GM18861 (cell line): ENCODE measurements at regions not wholly inside any gene's neighbourhood (a gene's known extent, or its start where the extent isn't known, plus 50 kb on each side); places are given as distances from the start of the nearest gene placed in this dataset.
"Not testable (repeated sequence)": the region's sequence is repeated elsewhere in the genome, so short reads cannot be mapped to it uniquely, and the experiment has no call there.

Experiments used
- ATAC-seq: cut with Tn5 transposase; IDR thresholded peaks from one replicate; pipeline ENCODE4 v1.9.1; 2021; ENCODE audit not compliant: unreplicated experiment

DNA sequence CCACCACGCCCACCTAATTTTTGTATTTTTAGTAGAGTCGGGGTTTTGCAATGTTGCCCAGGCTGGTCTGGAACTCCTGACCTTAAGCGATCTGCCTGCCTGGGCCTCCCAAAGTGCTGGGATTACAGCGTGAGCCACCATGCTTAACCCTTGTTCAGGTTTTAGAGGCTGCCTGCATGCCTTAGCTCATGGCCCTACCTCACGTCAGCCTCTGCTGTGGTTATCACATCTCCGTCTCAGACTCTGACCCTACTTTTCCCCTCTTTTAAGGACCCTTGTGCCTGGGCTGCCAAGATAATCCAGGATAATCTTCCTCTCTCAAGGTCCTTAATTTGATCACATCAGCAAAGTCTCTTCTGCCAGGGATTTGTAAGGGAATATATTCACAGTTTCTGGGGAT lies 98.2 kb upstream of the PMAIP1 start:
- ATAC-seq: no peak

- ATAC-seq: no peak
These were observed 98.9 kb upstream of the PMAIP1 start for GRCh38 chr18:59800897-59801296.

DNA sequence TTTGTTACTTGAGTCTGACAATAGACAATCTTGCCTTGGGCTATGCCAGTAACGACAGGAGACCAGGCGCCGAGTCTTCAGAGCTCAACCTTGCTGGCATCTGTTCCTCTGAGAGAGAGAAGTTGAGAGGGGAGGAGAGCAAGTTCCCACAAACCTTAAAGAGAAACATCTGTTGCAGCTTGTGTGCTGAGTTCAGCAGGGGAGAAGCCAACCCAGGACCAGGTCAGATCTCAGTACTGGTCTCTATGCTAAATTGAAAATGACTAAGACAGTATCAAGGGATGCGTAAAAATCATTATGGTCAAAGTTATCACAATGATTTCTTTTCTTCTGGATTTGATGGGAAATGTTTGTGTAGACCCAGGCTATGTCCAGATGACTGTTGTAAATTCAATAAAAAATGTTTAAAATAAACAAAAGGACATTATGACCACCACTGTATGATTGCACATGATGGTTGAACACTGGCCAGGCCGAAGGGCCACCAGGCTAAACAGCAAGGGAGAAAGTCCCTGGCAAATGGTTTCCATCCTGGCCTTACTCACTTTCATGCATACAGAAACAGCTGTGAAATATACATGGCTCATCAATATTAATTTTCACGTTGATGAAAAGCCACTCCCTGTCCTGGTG lies 100.3 kb upstream of the PMAIP1 start:
- no peak for ATAC-seq

DNA sequence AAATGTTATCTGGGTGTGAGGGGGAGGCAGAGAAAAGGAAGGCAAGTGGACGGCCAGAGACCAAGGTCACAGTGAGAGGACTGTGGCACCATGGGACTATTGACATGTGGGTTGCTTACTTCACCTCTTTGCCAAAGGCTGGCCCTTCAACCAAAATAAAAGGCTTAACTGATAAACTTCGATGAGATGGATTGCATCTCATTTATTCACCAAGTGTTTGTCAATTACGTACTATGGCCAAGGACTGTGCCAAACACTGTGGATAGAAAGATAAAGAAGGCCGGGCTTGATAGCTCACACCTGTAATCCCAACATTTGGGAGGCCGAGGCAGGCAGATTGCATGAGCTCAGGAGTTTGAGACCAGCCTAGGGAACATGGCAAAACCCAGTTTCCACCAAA lies 98.7 kb upstream of the CCBE1 start:
- no peak for ATAC-seq

GRCh38 chr18:59792353-59792752 lies 95.1 kb upstream of the CCBE1 start:
- no peak for ATAC-seq

DNA sequence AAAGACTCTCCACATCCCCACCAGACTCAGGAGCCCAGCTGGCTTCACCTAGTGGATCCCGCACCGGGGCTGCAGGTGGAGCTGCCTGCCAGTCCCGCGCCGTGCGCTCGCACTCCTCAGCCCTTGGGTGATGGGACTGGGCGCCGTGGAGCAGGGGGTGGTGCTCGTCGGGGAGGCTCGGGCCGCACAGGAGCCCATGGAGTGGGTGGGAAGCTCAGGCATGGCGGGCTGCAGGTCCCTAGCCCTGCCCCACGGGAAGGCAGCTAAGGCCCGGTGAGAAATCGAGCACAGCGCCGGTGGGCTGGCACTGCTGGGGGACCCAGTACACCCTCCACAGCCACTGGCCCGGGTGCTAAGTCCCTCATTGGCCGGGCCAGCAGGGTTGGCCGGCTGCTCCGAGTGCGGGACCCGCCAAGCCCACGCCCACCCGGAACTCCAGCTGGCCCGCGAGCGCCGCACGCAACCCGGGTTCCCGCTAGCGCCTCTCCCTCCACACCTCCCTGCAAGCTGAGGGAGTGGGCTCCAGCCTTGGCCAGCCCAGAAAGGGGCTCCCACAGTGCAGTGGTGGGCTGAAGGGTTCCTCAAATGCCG lies 93.2 kb upstream of the CCBE1 start:
- not testable (repeated sequence) for ATAC-seq

DNA sequence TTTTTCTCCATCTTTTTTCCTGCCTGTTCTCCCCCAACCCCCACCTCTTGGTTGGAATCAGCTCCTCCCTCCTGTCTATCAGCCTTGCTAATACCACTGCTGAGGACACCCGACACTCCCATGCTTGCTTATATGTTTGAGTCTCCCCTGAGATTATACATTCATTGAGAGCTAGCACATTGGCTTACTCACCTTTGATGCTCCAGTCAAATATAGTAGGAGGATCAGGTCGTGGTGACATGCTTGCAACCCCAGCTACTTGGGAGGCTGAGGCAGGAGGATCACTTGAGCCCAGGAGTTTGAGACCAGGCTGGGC lies 91.5 kb upstream of the CCBE1 start:
- ATAC-seq: no peak

DNA sequence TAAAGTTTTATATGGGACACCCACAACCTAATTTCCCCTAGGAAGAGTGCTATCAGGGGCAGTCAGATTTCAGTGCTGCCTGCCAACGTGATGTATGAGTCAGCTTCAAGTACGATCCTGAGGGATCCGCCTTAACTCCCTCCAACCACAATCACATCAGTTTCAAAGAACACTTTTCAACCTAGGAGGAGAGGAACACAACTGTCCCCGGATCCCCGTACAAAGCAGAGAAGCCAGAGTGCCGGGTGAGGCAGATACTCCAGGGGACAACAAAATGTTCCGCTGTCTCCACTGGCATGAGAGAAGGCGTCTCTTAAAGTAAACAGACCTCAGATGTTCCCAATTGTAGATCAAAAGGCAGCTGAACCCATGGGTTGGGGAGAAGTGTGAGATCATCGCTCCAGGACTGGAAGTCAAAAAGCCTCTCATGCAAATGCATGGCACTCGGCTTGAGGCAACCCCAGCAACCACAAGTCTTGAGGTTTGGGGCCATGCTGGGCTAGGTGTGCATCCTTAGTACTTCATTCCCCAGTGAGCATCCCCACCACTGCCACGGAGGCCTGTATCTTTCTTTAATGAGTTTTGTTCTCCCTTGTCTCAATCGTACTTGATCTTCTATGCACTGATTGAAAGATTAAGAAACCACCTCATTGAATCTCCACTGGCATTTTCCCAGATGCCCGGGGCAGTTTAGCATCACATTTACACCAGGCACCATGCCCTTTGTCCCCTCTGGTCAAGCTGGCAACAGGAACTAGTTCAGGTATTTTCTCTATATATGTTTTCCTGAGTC lies 91.0 kb upstream of the CCBE1 start:
- ATAC-seq: no peak

DNA sequence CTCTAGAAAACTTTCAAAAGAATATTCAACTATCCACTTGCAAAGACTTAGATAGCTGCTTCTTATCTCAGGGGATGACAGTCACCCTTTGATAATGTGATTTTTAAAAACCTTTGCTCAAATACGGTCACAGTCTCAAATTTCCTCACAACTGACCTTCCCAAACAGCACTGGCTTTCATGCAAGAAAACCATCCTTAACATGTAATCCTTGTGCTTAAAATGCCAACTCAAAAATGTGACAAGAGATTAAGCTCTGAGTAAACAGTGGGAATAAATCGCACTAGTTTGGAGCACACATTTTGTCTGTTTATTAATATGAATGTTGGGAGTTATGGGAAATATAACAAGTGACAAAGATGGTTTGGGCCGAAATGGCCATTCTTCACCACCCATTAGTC lies 87.5 kb upstream of the CCBE1 start:
- ATAC-seq: no peak

GRCh38 chr18:59783138-59783537 lies 85.9 kb upstream of the CCBE1 start:
- ATAC-seq: peak; percentile 90

GRCh38 chr18:59779979-59780378 lies 82.8 kb upstream of the CCBE1 start:
- ATAC-seq: no peak

DNA sequence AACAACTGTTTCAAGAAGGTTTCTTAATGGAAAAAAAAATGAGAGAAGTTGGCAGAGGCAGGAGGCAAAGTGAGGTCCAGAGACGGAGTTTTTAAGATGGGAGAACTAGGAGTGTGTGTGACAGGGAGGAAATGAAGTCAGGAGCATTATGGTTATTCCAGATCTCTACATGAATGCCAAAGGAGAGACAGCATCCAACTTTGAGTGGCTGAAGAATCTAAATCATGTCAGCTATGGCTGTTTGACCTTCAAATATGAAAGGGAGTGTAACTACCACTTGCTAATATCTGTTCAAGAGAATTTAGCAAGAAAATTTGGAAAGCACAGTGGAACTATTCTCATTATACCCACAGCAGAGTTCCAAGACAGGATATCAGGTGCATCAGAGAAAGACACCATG lies 81.2 kb upstream of the CCBE1 start:
- no peak for ATAC-seq

DNA sequence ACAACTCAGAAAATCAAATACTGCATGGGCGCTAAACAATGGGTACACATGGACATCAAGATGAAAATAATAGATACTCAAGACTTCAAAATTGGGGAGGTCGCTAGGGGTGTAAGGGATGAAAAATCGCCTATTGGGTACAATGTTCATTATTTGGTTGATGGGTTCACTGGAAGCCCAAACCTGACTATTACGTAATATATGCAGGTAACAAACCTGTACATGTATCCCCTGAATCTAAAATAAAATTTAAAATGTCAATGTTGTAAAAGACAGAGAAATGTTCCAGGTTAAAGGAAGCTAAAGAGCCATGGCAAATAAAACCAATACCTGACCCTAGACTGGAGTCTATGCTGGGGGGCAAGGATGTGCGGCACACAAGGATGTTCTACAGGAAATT lies 80.4 kb upstream of the CCBE1 start:
- ATAC-seq: no peak

DNA sequence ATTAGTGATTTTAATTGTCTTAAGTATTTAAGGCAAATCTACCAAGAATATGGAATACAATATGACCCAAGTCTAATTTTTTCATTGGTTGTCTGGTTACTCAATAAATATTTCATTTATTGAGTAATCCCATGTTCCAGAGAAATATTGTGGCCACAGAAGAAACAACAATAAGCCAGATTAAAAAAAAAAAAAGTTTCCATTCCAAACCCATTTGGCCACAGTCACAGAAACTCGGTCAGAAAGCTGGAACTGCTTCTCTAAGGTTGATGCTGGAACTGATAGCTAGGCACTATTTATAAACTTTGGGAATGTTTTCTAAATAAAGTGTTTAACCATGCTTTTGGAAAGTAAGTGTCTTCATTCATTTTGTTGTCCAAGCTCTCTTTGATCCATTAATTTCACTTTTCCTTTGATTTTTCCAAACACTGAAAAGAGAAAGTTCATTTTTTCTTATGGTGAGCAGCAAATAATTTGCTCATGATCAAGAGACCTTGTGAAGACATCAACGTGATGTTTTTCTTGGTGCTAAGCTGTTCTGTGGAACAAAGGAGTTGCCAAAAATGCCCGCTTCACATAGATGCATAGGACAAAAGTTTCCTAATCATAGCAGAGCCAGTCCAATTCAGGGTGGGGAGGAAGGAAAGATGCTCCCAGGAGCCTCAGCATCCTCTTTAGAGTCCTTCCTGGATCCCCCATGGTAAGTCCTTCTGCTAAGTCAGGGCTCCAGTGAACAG lies 72.1 kb upstream of the CCBE1 start:
- no peak for ATAC-seq

DNA sequence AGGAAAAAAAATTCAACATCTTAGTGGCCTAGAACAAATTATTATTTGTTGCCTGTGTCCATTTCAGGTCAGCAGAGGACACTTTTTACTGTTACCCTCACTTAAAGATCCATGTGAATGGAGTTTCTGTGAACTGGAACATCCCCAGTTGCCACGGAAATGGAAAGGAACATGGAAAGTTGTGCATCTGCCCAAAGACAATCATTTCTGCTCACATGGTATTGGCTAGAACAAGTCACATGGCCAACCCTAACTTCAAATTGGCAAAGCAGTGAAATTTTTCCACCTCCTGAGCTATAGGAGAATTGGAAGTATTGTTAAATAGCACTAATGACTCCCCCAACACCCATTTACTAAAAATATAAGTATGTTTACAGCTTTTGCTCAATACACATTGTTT lies 71.2 kb upstream of the CCBE1 start:
- no peak for ATAC-seq

GRCh38 chr18:59767732-59768131 lies 70.5 kb upstream of the CCBE1 start:
- ATAC-seq: no peak

DNA sequence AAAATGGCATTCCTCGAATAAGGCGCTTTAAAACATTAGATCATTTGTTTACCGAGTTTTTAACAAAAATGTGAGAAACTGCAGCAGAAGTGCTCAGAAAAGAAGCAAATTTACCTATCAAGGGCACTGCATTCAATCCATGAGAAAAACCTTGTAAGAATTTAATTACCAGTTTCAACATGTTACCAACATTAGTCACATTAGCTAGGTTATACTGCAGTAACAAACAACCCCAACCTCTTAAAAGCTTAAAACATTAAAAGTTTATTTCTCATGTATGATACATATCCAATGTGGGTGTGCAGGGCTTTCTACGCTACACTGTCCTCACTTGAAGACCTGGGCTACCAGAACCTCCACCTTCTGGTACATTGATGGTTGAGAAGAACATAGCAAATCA lies 68.1 kb upstream of the CCBE1 start:
- no peak for ATAC-seq

GRCh38 chr18:59764281-59764680 lies 67.1 kb upstream of the CCBE1 start:
- no peak for ATAC-seq

DNA sequence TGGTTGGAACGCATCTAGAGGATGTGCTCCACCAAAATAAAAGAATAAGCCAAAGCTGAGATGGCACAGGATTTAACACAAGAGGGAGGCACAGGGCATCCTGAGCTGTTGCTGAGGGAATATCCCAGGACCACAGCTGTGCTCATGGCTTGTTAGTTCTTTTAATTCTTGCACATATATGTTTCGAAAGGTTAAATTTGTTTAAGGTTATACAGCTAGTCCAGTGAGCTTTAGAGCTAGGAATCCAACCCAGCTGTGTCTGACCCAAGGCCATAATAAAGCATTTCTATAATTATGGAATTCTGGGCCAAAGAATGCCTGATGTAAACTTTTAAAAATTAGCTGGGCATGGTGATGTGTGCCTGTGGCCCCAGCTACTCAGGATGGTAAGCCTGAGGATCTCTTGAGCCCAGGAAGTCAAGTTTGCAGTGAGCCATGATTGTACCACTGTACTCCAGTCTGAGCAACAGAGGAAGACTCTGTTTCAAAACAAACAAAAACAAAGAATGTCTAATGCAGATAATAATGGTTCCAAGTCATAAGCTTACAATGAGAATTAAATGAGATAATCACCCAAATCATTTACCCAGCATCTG lies 66.4 kb upstream of the CCBE1 start:
- ATAC-seq: no peak

DNA sequence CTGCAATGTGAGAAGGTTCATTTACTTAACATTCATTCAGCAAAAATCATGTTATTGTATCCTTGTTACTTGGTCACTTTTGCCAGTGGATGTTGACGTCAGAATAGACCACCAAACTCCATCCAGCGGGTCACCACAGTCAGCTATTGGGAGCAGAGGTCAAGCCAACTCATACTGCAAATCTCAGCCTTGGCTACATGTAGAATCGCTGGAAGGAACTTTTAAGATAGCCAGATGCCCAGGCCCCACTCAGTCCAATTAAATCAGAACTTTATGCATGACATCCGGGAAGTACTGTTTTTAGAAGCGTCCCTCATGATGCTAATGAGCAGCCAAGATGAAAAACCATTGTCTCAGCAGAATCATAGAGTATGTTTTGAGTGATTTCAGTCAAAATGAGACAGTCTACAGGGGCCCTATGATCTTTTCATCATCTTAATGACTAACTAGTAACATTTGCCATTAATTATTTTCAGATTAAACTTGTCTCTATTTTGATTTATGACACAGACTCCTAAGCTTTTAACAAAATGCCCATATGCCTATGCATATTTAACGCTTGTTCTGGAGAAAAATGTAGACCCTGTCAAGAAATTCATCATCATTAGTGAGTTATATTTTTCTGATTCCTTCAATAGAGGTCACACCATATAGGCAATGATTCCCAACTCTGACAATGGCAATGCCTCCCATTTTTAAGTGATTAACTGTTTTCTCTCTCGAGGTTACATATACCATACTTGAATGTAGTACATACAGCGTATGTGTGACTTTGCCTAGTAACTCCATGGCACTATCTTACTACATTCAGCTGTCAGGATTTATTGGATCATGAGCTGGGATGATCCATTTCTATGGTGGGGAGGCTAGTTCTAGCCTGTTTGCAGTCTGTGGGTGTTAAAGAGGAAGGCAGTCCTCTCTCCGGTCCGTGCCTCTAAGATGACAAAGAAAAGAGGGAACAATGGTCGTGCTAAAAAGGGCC lies 63.7 kb upstream of the CCBE1 start:
- ATAC-seq: no peak
